WTC11 (cell line): ENCODE measurements at regions not wholly inside any gene's neighbourhood (a gene's known extent, or its start where the extent isn't known, plus 50 kb on each side); places are given as distances from the start of the nearest gene placed in this dataset.

Experiments
- ESRRA ChIP-seq: sonication (generic); formaldehyde crosslinking; IDR thresholded peaks from 2 replicates; pipeline ENCODE4 v1.8.1; 2022; ENCODE audit warnings: mild to moderate bottlenecking, missing genetic modification reagents, borderline replicate concordance
- KAT7 ChIP-seq: sonication (generic); formaldehyde crosslinking; IDR thresholded peaks from 2 replicates; pipeline ENCODE4 v1.8.1; 2023; ENCODE audit warnings: missing genetic modification reagents, mild to moderate bottlenecking, borderline replicate concordance
- TF ChIP-seq, protein P1 (sequence below): fragments of 200-600 bp; IDR thresholded peaks from 2 replicates; pipeline ENCODE4 v1.8.0; 2022; ENCODE audit warnings: antibody characterized with exemption
- TF ChIP-seq, protein P2 (sequence below): sonication (generic); formaldehyde crosslinking; IDR thresholded peaks from 2 replicates; pipeline ENCODE4 v1.8.1; 2023; ENCODE audit warnings: mild to moderate bottlenecking, missing genetic modification reagents, moderate library complexity
- TF ChIP-seq, protein P3 (sequence below): sonication (generic); formaldehyde crosslinking; IDR thresholded peaks from 2 replicates; pipeline ENCODE4 v1.8.1; 2023; ENCODE audit warnings: mild to moderate bottlenecking, missing genetic modification reagents, moderate library complexity

DNA sequence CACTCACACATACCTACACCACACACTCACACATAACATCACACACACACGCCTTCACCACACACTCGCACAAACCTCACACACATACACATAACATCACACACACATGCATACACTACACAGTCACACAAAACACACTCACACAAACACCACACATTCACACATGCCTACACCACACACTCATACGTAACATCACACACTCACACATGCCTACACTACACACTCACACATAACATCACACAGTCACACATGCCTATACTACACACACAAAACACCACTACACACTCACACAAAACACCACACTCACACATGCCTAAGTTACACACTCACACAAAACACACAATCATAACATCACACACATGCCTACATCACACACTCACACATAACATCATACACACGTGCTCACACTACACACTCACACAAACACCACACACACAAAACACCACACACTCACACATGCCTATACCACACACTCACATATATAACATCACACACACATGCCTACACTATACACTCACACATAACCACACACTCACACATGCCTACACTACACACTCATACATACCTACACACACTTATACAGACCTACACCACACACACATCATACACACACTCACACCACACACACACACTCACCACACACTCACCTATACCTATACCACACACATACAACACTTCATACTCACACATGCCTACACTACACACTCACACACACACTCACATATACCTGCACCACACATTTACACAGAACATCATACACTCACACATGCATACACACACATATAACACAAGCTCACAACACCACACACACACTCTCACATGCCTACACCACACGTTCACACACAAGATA is 383.5 kb downstream of the C6orf118 start:
- TF ChIP-seq, protein P1, sequence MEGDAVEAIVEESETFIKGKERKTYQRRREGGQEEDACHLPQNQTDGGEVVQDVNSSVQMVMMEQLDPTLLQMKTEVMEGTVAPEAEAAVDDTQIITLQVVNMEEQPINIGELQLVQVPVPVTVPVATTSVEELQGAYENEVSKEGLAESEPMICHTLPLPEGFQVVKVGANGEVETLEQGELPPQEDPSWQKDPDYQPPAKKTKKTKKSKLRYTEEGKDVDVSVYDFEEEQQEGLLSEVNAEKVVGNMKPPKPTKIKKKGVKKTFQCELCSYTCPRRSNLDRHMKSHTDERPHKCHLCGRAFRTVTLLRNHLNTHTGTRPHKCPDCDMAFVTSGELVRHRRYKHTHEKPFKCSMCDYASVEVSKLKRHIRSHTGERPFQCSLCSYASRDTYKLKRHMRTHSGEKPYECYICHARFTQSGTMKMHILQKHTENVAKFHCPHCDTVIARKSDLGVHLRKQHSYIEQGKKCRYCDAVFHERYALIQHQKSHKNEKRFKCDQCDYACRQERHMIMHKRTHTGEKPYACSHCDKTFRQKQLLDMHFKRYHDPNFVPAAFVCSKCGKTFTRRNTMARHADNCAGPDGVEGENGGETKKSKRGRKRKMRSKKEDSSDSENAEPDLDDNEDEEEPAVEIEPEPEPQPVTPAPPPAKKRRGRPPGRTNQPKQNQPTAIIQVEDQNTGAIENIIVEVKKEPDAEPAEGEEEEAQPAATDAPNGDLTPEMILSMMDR = no peak
- TF ChIP-seq KAT7 (CRISPR knock-in tag) (no peak), ESRRA (CRISPR knock-in tag) (no peak)
- TF ChIP-seq, protein P2, sequence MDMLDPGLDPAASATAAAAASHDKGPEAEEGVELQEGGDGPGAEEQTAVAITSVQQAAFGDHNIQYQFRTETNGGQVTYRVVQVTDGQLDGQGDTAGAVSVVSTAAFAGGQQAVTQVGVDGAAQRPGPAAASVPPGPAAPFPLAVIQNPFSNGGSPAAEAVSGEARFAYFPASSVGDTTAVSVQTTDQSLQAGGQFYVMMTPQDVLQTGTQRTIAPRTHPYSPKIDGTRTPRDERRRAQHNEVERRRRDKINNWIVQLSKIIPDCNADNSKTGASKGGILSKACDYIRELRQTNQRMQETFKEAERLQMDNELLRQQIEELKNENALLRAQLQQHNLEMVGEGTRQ = no peak
- TF ChIP-seq, protein P3, sequence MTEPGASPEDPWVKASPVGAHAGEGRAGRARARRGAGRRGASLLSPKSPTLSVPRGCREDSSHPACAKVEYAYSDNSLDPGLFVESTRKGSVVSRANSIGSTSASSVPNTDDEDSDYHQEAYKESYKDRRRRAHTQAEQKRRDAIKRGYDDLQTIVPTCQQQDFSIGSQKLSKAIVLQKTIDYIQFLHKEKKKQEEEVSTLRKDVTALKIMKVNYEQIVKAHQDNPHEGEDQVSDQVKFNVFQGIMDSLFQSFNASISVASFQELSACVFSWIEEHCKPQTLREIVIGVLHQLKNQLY = no peak
